SK-N-SH (cell line): ENCODE measurements at regions not wholly inside any gene's neighbourhood (a gene's known extent, or its start where the extent isn't known, plus 50 kb on each side); places are given as distances from the start of the nearest gene placed in this dataset.

Experiments used
- CTCF ChIA-PET: fragments of 300-600, 350-600 bp; formaldehyde crosslinking; extraction: SDS; loops from one replicate; lab custom pipeline; 2021; lab: Yijun Ruan, JAX
- POLR2A ChIA-PET: fragments of 350-600 bp; sonication (Branson Sonifier 250); formaldehyde crosslinking; extraction: SDS; loops from one replicate; lab custom pipeline; 2020; ENCODE audit warnings: antibody characterized with exemption, inconsistent platforms; lab: Yijun Ruan, JAX
- DNase-seq: peaks from one replicate; pipeline ENCODE4 v3.0.0; 2012
- H2AFZ ChIP-seq: fragments of 200-600 bp; sonication (generic); 2 replicates; pipeline ENCODE4 v1.8.1; 2016; ENCODE audit warnings: antibody characterized with exemption, mild to moderate bottlenecking, low read depth
- H3F3A ChIP-seq: fragments of 200-600 bp; sonication (generic); replicated peaks from 2 replicates; pipeline ENCODE3; 2016; ENCODE audit warnings: antibody characterized with exemption, mild to moderate bottlenecking; ENCODE audit not compliant: insufficient read depth
- H3K27ac ChIP-seq, 2 experiments: fragments of 200-500 bp in 1 of 2; fragments of 200-600 bp in 1 of 2; sonication (Bioruptor generic) in 1 of 2; sonication (generic), shearing (Covaris generic) in 1 of 2; 2 replicates each; pipeline versions ENCODE4 v1.5.1 to v1.6.1; 2014 to 2016; ENCODE audit warnings: low read depth in 2 of 2, inconsistent platforms in 1 of 2, low read length in 1 of 2, mild to moderate bottlenecking in 1 of 2, mixed read lengths in 1 of 2
- H3K27me3 ChIP-seq: fragments of 200-600 bp; sonication (generic), shearing (Covaris generic); 2 replicates; pipeline ENCODE4 v1.6.1; 2016; ENCODE audit warnings: mixed run types; ENCODE audit not compliant: insufficient read depth
- H3K36me3 ChIP-seq, 2 experiments: fragments of 200-500 bp in 1 of 2; fragments of 200-600 bp in 1 of 2; sonication (Bioruptor generic) in 1 of 2; sonication (generic) in 1 of 2; replicated peaks in 1 of 2; 2 replicates each; pipeline versions ENCODE3 to v1.5.1; 2014 to 2016; ENCODE audit warnings: low read length in 1 of 2, mild to moderate bottlenecking in 1 of 2; ENCODE audit not compliant: insufficient read depth in 2 of 2, control insufficient read depth in 1 of 2
- H3K4me1 ChIP-seq, 2 experiments: fragments of 200-500 bp in 1 of 2; fragments of 200-600 bp in 1 of 2; sonication (Bioruptor generic) in 1 of 2; sonication (generic), shearing (Covaris generic) in 1 of 2; 2 replicates each; pipeline versions ENCODE4 v1.5.1 to v1.6.1; 2014 to 2016; ENCODE audit warnings: low read depth in 1 of 2, low read length in 1 of 2, mixed run types in 1 of 2; ENCODE audit not compliant: insufficient read depth in 2 of 2, control insufficient read depth in 1 of 2
- H3K4me2 ChIP-seq: fragments of 200-600 bp; sonication (generic), shearing (Covaris generic); 2 replicates; pipeline ENCODE4 v1.6.1; 2017; ENCODE audit warnings: mixed run types
- H3K4me3 ChIP-seq, 2 experiments: fragments of 200-500 bp in 1 of 2; fragments of 200-600 bp in 1 of 2; sonication (Bioruptor generic) in 1 of 2; sonication (generic), shearing (Covaris generic) in 1 of 2; 2 replicates each; pipeline versions ENCODE4 v1.5.1 to v1.8.1; 2014 to 2016; ENCODE audit warnings: low read depth in 2 of 2, inconsistent platforms in 1 of 2, low read length in 1 of 2, mild to moderate bottlenecking in 1 of 2, mixed read lengths in 1 of 2, moderate library complexity in 1 of 2
- H3K79me2 ChIP-seq: fragments of 200-600 bp; sonication (generic); 2 replicates; pipeline ENCODE4 v1.8.1; 2017; ENCODE audit warnings: mild to moderate bottlenecking; ENCODE audit not compliant: insufficient read depth
- H3K9ac ChIP-seq: fragments of 200-600 bp; sonication (generic); 2 replicates; pipeline ENCODE4 v1.6.1; 2017; ENCODE audit warnings: mixed run types
- H3K9me2 ChIP-seq: fragments of 200-600 bp; sonication (generic); 2 replicates; pipeline ENCODE4 v1.6.1; 2017; ENCODE audit warnings: mixed run types
- H3K9me3 ChIP-seq: fragments of 200-600 bp; sonication (generic); 2 replicates; pipeline ENCODE4 v1.6.1; 2017; ENCODE audit warnings: mixed run types, mild to moderate bottlenecking, moderate library complexity
- H4K20me1 ChIP-seq: fragments of 200-600 bp; sonication (generic); 2 replicates; pipeline ENCODE4 v1.6.1; 2017; ENCODE audit warnings: mild to moderate bottlenecking, mixed run types; ENCODE audit not compliant: insufficient read depth
- CTCF ChIP-seq: fragments of 200-600 bp; sonication (generic); IDR thresholded peaks from 2 replicates; pipeline ENCODE4 v1.6.1; 2017; ENCODE audit warnings: antibody characterized with exemption, mild to moderate bottlenecking, moderate library complexity
- FOSL2 ChIP-seq: IDR thresholded peaks from 2 replicates; pipeline ENCODE4 v1.4.0; 2012; ENCODE audit warnings: low read depth, mild to moderate bottlenecking, moderate library complexity, borderline replicate concordance
- GABPA ChIP-seq: IDR thresholded peaks from 2 replicates; pipeline ENCODE4 v1.4.0; 2012; ENCODE audit warnings: low read depth, mild to moderate bottlenecking
- MXI1 ChIP-seq: IDR thresholded peaks from 2 replicates; pipeline ENCODE4 v1.6.1; 2012; ENCODE audit warnings: mild to moderate bottlenecking, low read depth, low read length, improper control_type of control experiment
- NRF1 ChIP-seq: IDR thresholded peaks from 2 replicates; pipeline ENCODE4 v1.6.1; 2012; ENCODE audit warnings: low read depth, mild to moderate bottlenecking, low read length
- PBX3 ChIP-seq: IDR thresholded peaks from 2 replicates; pipeline ENCODE4; 2012
- RCOR1 ChIP-seq: fragments of 150-350 bp; IDR thresholded peaks from 2 replicates; pipeline ENCODE4 v1.6.1; 2017; ENCODE audit warnings: antibody characterized with exemption, low read length
- RFX5 ChIP-seq: IDR thresholded peaks from 2 replicates; pipeline ENCODE4 v1.6.1; 2012; ENCODE audit warnings: mild to moderate bottlenecking, improper control_type of control experiment, low read length
- RXRA ChIP-seq: IDR thresholded peaks from 2 replicates; pipeline ENCODE4 v1.4.0; 2012; ENCODE audit warnings: low read depth, mild to moderate bottlenecking, borderline replicate concordance
- SIN3A ChIP-seq: IDR thresholded peaks from 2 replicates; pipeline ENCODE4 v1.6.1; 2012; ENCODE audit warnings: low read depth, mild to moderate bottlenecking, low read length, moderate library complexity, borderline replicate concordance
- TAF1 ChIP-seq: IDR thresholded peaks from 2 replicates; pipeline ENCODE4 v1.6.1; 2012; ENCODE audit warnings: low read depth, mild to moderate bottlenecking, low read length, moderate library complexity, borderline replicate concordance
- TEAD4 ChIP-seq: IDR thresholded peaks from 2 replicates; pipeline ENCODE4 v1.4.0; 2012; ENCODE audit warnings: mild to moderate bottlenecking, borderline replicate concordance; ENCODE audit not compliant: insufficient read depth
- USF1 ChIP-seq: IDR thresholded peaks from 2 replicates; pipeline ENCODE4 v1.4.0; 2012; ENCODE audit warnings: low read depth, borderline replicate concordance
- YY1 ChIP-seq: IDR thresholded peaks from 2 replicates; pipeline ENCODE4 v1.4.0; 2012; ENCODE audit warnings: low read depth, mild to moderate bottlenecking
- WGBS: methylation state at CpG from one replicate; pipeline ENCODE4 v1.1.6; 2017; ENCODE audit warnings: low lambda C conversion rate; 5-methylcytosine and 5-hydroxymethylcytosine counted together

GRCh38 chr5:117425163-117425562, 850.5 kb upstream of the SEMA6A start:
- Histone ChIP-seq H3K36me3 (no peaks in the 10 kb centered on the region), H3K79me2 (no peaks in the 10 kb centered on the region), H2AFZ (no peak overlapping the region), H4K20me1 (no peaks in the 10 kb centered on the region), H3K4me3 (no peak overlapping the region), H3K9ac (no peak overlapping the region), H3K27ac (no peak overlapping the region), H3K4me1 (no peaks in the 10 kb centered on the region), H3K4me2 (no peak overlapping the region), H3K9me3 (no peaks in the 10 kb centered on the region), H3K9me2 (no peaks in the 10 kb centered on the region), H3K27me3 (no peaks in the 10 kb centered on the region), H3F3A (no peaks in the 10 kb centered on the region)
- CTCF ChIA-PET = interaction anchor here (1.4 kb wide), 1 partner anchor 30 kb away, joined by 6 read pairs; no protein-coding TSS in a partner anchor
- TF ChIP-seq RCOR1 = no peak
- TF ChIP-seq FOSL2 = no peak
- TF ChIP-seq RFX5 = no peak
- no peak for TF ChIP-seq USF1
- DNase-seq = no peak
- POLR2A ChIA-PET = no interaction called here
- 18% methylated on average over 3 of the region's 3 CpGs for WGBS

DNA sequence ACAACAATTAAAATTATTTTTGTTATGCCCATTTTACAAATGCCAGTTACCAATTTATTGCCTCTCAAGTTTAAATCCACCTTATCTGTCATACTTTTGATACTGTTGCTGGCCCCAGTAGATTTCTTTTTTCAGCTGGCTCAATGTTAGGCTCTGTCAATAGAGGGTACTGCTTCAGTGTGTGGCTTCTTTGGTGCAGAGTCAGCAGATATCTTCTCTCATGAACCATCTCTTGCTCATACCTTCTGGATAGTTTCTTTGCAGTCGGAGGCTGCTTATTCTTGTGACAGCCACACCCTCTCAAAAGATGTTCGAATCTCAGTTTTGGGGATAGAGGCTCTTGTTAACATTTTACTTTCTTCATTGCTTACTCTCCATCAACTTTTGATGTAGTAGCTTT, 849.9 kb upstream of the SEMA6A start:
- POLR2A ChIA-PET = no interaction called here
- H3K36me3 ChIP-seq = no peaks in the 10 kb centered on the region
- H4K20me1 ChIP-seq = no peaks in the 10 kb centered on the region
- WGBS = 18% methylated on average over 2 of the region's 2 CpGs
- no peaks in the 10 kb centered on the region for H3K4me1 ChIP-seq
- no peaks in the 10 kb centered on the region; the same call in 1 of the 2 replicates for H3K9me3 ChIP-seq
- H3K79me2 ChIP-seq = no peaks in the 10 kb centered on the region
- H3K9me2 ChIP-seq = no peaks in the 10 kb centered on the region
- TF ChIP-seq PBX3 = no peak
- TF ChIP-seq YY1 = no peak
- no peak for TF ChIP-seq MXI1
- no peak for TF ChIP-seq RXRA
- no peak for TF ChIP-seq TEAD4
- no peak for TF ChIP-seq SIN3A
- TF ChIP-seq USF1 = no peak
- no peak for TF ChIP-seq GABPA
- TF ChIP-seq NRF1 = no peak
- no peak for TF ChIP-seq TAF1
- no peak for TF ChIP-seq CTCF
- TF ChIP-seq, all 33 proteins: peak for 0
- Histone ChIP-seq H3K9ac (no peak overlapping the region), H3K4me3 (no peak overlapping the region), H2AFZ (no peak overlapping the region), H3F3A (no peaks in the 10 kb centered on the region), H3K4me2 (no peak overlapping the region), H3K27me3 (no peaks in the 10 kb centered on the region), H3K27ac (no peak overlapping the region)
- CTCF ChIA-PET = interaction anchor here (0.7 to 1.4 kb wide), 2 partner anchors 31 to 1466 kb away, joined by 3 to 6 read pairs; no protein-coding TSS in a partner anchor
- no peak for DNase-seq
